GM12892 (cell line): ENCODE measurements at regions not wholly inside any gene's neighbourhood (a gene's known extent, or its start where the extent isn't known, plus 50 kb on each side); places are given as distances from the start of the nearest gene placed in this dataset.

ENCODE experiments used
- POLR2A ChIP-seq: IDR thresholded peaks from 2 replicates; pipeline ENCODE4 v1.6.1; 2011; ENCODE audit warnings: low read depth, low read length, control low read depth
- POLR2AphosphoS5 ChIP-seq: IDR thresholded peaks from 2 replicates; pipeline ENCODE4 v1.6.1; 2011; ENCODE audit warnings: low read depth, low read length, control low read depth
- TAF1 ChIP-seq: IDR thresholded peaks from 2 replicates; pipeline ENCODE4 v1.6.1; 2011; ENCODE audit warnings: low read depth, mild to moderate bottlenecking, control low read depth, low read length, borderline replicate concordance

DNA sequence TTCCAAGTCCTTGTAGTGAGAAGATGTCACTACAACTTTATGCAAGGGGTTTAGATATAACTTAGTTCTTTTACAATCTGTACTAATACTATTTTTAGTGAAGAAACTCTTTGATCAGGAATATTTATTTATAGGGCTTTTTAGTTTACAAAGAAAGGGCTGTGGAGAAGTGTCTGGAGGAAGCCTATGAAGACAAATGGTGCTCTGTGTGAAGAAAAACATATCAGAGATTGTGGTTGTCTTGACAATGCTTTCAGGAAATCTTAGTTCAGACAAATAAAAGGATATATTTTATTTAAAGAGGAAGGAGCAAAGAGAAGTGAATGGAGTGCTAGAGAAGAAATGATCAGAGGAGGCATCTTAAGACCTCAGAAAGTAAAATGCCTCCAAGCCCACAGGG lies 824.9 kb downstream of the DCDC2C start:
- TF ChIP-seq POLR2A (no peak), POLR2AphosphoS5 (no peak), TAF1 (no peak)
